WTC11 (cell line): ENCODE measurements at regions not wholly inside any gene's neighbourhood (a gene's known extent, or its start where the extent isn't known, plus 50 kb on each side); places are given as distances from the start of the nearest gene placed in this dataset.

Experiments used
- ATF2 ChIP-seq: sonication (generic); formaldehyde crosslinking; IDR thresholded peaks from 2 replicates; pipeline ENCODE4 v1.8.1; 2022; ENCODE audit warnings: low read depth, missing genetic modification reagents, borderline replicate concordance
- CTCF ChIP-seq: fragments of 200-600 bp; IDR thresholded peaks from 2 replicates; pipeline ENCODE4 v1.8.0; 2022; ENCODE audit warnings: antibody characterized with exemption
- HMGXB4 ChIP-seq: sonication (generic); formaldehyde crosslinking; IDR thresholded peaks from 2 replicates; pipeline ENCODE4 v1.8.1; 2023; ENCODE audit warnings: mild to moderate bottlenecking, moderate library complexity, missing genetic modification reagents
- KAT7 ChIP-seq: sonication (generic); formaldehyde crosslinking; IDR thresholded peaks from 2 replicates; pipeline ENCODE4 v1.8.1; 2023; ENCODE audit warnings: missing genetic modification reagents, mild to moderate bottlenecking, borderline replicate concordance
- NFE2L1 ChIP-seq: sonication (generic); formaldehyde crosslinking; IDR thresholded peaks from 2 replicates; pipeline ENCODE4 v1.8.1; 2023; ENCODE audit warnings: missing genetic modification reagents
- NFYB ChIP-seq: sonication (generic); formaldehyde crosslinking; conservative IDR thresholded peaks from 2 replicates; pipeline ENCODE4 v1.8.0; 2022; ENCODE audit warnings: low read depth, missing genetic modification reagents
- NR1H2 ChIP-seq: sonication (generic); formaldehyde crosslinking; IDR thresholded peaks from 2 replicates; pipeline ENCODE4 v1.9.0; 2021; ENCODE audit warnings: mild to moderate bottlenecking, moderate library complexity, missing genetic modification reagents
- SMAD4 ChIP-seq: sonication (generic); formaldehyde crosslinking; IDR thresholded peaks from 2 replicates; pipeline ENCODE4 v1.8.0; 2022; ENCODE audit warnings: mild to moderate bottlenecking, missing genetic modification reagents
- TEAD4 ChIP-seq: sonication (generic); formaldehyde crosslinking; IDR thresholded peaks from 2 replicates; pipeline ENCODE4 v1.8.0; 2022; ENCODE audit warnings: mild to moderate bottlenecking, missing genetic modification reagents
- ZNF121 ChIP-seq: sonication (generic); formaldehyde crosslinking; IDR thresholded peaks from 2 replicates; pipeline ENCODE4 v1.8.0; 2023; ENCODE audit warnings: missing genetic modification reagents
- ZNF532 ChIP-seq: fragments of 250-450 bp; sonication (Bioruptor Pico); IDR thresholded peaks from 2 replicates; pipeline ENCODE4 v1.9.0; 2021; ENCODE audit warnings: mild to moderate bottlenecking, borderline replicate concordance

GRCh38 chr9:79809316-79809876, 237.6 kb downstream of the TLE4 start:
- TF ChIP-seq CTCF = no peak
- no peak for TF ChIP-seq KAT7 (CRISPR knock-in tag)
- no peak for TF ChIP-seq ZNF121 (CRISPR knock-in tag)
- no peak for TF ChIP-seq TEAD4 (CRISPR knock-in tag)
- TF ChIP-seq HMGXB4 (CRISPR knock-in tag) = no peak
- no peak for TF ChIP-seq NFYB (CRISPR knock-in tag)
- no peak for TF ChIP-seq SMAD4
- TF ChIP-seq ATF2 (CRISPR knock-in tag) = no peak
- TF ChIP-seq NFE2L1 (CRISPR knock-in tag) = no peak
- TF ChIP-seq NR1H2 = no peak
- no peak for TF ChIP-seq ZNF532 (CRISPR knock-in tag)
